DOHH2 (cell line): ENCODE measurements at regions not wholly inside any gene's neighbourhood (a gene's known extent, or its start where the extent isn't known, plus 50 kb on each side); places are given as distances from the start of the nearest gene placed in this dataset.

Experiments used
- H3F3A ChIP-seq: fragments of 200-600 bp; sonication (generic), shearing (Covaris generic); 2 replicates; pipeline ENCODE4 v1.6.0; 2016; ENCODE audit warnings: antibody characterized with exemption, mild to moderate bottlenecking; ENCODE audit not compliant: control insufficient read depth, insufficient read depth
- H3K27ac ChIP-seq: fragments of 200-600 bp; sonication (generic); 2 replicates; pipeline ENCODE4 v1.5.1; 2014; ENCODE audit warnings: low read depth, mild to moderate bottlenecking, low read length, moderate library complexity
- H3K27me3 ChIP-seq: fragments of 200-600 bp; sonication (generic); 2 replicates; pipeline ENCODE4 v1.6.1; 2014; ENCODE audit warnings: mild to moderate bottlenecking, low read length, mixed read lengths; ENCODE audit not compliant: control insufficient read depth
- H3K36me3 ChIP-seq: fragments of 200-600 bp; sonication (generic); 2 replicates; pipeline ENCODE4 v1.6.1; 2014; ENCODE audit warnings: mild to moderate bottlenecking, low read length, moderate library complexity, mixed read lengths; ENCODE audit not compliant: control insufficient read depth
- H3K4me1 ChIP-seq: fragments of 200-600 bp; sonication (generic); 2 replicates; pipeline ENCODE4 v1.6.1; 2014; ENCODE audit warnings: mild to moderate bottlenecking, low read length, mixed read lengths; ENCODE audit not compliant: control insufficient read depth
- H3K4me2 ChIP-seq: fragments of 200-600 bp; sonication (generic); 2 replicates; pipeline ENCODE4 v1.6.0; 2014; ENCODE audit warnings: mild to moderate bottlenecking, low read length, moderate library complexity
- H3K4me3 ChIP-seq: fragments of 200-600 bp; sonication (generic); 2 replicates; pipeline ENCODE4 v1.5.1; 2014; ENCODE audit warnings: mild to moderate bottlenecking, low read length, mixed read lengths
- H3K79me2 ChIP-seq: fragments of 200-600 bp; sonication (generic); 2 replicates; pipeline ENCODE4 v1.6.1; 2014; ENCODE audit warnings: mild to moderate bottlenecking, low read length, mixed read lengths; ENCODE audit not compliant: control insufficient read depth
- H3K9me2 ChIP-seq: fragments of 200-600 bp; sonication (generic); replicated peaks from 2 replicates; pipeline ENCODE4 v1.6.1; 2014; ENCODE audit warnings: mild to moderate bottlenecking, low read length, mixed read lengths; ENCODE audit not compliant: control insufficient read depth
- H3K9me3 ChIP-seq: fragments of 200-600 bp; sonication (generic); 2 replicates; pipeline ENCODE4 v1.6.1; 2014; ENCODE audit warnings: antibody characterized with exemption, low read length, mixed read lengths; ENCODE audit not compliant: control insufficient read depth, insufficient read depth
- H4K20me1 ChIP-seq: fragments of 200-600 bp; sonication (generic); 2 replicates; pipeline ENCODE4 v1.6.0; 2014; ENCODE audit warnings: low read depth, mild to moderate bottlenecking, antibody characterized with exemption, low read length, moderate library complexity; ENCODE audit not compliant: control insufficient read depth, insufficient read depth
- EZH2phosphoT487 ChIP-seq: fragments of 200-600 bp; sonication (generic); IDR thresholded peaks from 2 replicates; pipeline ENCODE4 v1.6.1; 2017; ENCODE audit warnings: borderline replicate concordance, mild to moderate bottlenecking, antibody characterized with exemption, low read length, moderate library complexity, mixed read lengths
- TF ChIP-seq, protein P1 (sequence below): fragments of 200-600 bp; sonication (generic); IDR thresholded peaks from one replicate; pipeline ENCODE4 v1.5.1; 2014; ENCODE audit warnings: antibody characterized with exemption, mild to moderate bottlenecking, low read depth, low read length; ENCODE audit not compliant: poor library complexity, severe bottlenecking

DNA sequence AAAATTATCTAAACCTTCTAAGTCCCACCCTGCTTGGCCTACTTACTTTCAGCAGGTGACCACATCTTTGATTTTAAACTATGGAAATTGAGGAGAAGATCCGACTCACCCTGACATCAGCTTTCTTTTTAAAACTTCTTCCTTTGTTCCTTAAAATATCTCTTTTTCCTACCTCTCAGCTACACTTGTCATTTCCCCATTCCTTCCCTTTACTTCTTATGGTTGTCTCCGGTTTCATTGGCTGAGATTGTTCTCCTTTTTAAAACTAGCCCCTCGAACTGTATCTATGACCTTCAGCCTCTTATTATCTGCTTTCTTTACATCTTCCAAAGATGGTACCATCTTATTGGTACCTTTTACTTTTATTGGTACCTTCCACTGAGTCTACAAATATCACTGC is 87.8 kb upstream of the NRIP1 start:
- no peaks in the 10 kb centered on the region for H3K27me3 ChIP-seq
- no peaks in the 10 kb centered on the region for H3K9me3 ChIP-seq
- H3K4me3 ChIP-seq: no peak overlapping the region
- H3K36me3 ChIP-seq: no peaks in the 10 kb centered on the region
- no peak for TF ChIP-seq EZH2phosphoT487
- TF ChIP-seq, protein P1, sequence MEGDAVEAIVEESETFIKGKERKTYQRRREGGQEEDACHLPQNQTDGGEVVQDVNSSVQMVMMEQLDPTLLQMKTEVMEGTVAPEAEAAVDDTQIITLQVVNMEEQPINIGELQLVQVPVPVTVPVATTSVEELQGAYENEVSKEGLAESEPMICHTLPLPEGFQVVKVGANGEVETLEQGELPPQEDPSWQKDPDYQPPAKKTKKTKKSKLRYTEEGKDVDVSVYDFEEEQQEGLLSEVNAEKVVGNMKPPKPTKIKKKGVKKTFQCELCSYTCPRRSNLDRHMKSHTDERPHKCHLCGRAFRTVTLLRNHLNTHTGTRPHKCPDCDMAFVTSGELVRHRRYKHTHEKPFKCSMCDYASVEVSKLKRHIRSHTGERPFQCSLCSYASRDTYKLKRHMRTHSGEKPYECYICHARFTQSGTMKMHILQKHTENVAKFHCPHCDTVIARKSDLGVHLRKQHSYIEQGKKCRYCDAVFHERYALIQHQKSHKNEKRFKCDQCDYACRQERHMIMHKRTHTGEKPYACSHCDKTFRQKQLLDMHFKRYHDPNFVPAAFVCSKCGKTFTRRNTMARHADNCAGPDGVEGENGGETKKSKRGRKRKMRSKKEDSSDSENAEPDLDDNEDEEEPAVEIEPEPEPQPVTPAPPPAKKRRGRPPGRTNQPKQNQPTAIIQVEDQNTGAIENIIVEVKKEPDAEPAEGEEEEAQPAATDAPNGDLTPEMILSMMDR: no peak
- no peak overlapping the region for H3K4me2 ChIP-seq
- no peaks in the 10 kb centered on the region for H3K79me2 ChIP-seq
- H3F3A ChIP-seq: no peaks in the 10 kb centered on the region
- no peaks in the 10 kb centered on the region for H4K20me1 ChIP-seq
- H3K9me2 ChIP-seq: no peaks in the 10 kb centered on the region
- H3K27ac ChIP-seq: no peak overlapping the region
- no peaks in the 10 kb centered on the region for H3K4me1 ChIP-seq

DNA sequence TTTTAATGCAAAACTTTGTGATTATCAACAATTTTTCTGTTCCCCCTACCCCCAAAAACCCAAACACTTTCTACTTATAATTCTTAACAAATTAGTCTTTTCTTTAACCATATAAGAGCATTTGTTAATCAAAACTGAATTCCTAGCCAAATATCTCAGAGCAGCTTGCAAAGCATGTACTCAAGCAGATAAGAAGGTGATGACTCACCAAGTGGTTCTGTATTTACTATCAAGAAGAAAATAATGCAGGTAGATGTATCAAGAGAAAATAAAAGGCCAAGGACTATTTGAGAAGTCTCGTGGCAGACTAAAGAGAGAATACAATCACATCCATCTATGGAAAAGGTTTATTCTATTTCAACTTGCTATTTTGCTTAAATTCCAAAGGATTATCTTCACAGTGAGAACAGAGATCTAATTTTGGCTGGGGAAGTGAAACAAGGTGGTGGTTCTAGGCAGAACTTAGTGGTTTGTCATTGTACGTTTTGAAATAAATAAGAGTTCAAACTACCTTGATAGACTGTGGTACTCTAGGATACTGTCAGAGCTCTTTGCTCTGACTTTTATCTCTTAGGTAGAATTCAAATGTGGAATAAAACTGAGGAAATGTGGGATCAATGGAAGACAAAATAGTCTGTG is 94.7 kb upstream of the NRIP1 start:
- Histone ChIP-seq H3F3A (no peaks in the 10 kb centered on the region), H3K27me3 (no peaks in the 10 kb centered on the region), H4K20me1 (no peaks in the 10 kb centered on the region), H3K9me3 (no peaks in the 10 kb centered on the region), H3K4me2 (no peak overlapping the region), H3K4me3 (no peak overlapping the region), H3K27ac (no peak overlapping the region), H3K36me3 (no peaks in the 10 kb centered on the region), H3K79me2 (no peaks in the 10 kb centered on the region), H3K4me1 (no peaks in the 10 kb centered on the region), H3K9me2 (no peaks in the 10 kb centered on the region)
- no peak for TF ChIP-seq EZH2phosphoT487
- TF ChIP-seq, protein P1: no peak

DNA sequence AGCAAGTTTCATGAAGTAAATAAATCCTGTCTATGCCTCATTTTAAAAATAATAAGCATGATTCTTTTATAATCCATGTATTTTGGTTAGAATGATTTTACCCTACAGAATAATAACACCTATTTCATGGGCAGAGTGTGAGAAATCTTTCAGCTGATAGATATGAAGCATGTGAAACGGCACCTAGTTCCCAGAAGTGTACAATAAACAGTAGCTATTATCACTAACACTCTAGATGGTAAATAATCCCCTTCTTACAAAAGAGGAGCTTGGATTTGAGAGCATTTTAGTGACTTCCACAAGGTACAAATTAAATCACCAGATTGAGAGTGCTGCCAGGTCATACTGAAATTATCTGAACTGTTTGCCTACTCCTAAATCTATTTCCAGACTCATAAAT is 95.3 kb upstream of the NRIP1 start:
- TF ChIP-seq, protein P1: no peak
- TF ChIP-seq EZH2phosphoT487: no peak
- Histone ChIP-seq H3K27me3 (no peaks in the 10 kb centered on the region), H3K4me1 (no peaks in the 10 kb centered on the region), H3K4me2 (no peak overlapping the region), H3K9me2 (no peaks in the 10 kb centered on the region), H3K9me3 (no peaks in the 10 kb centered on the region), H3K36me3 (no peaks in the 10 kb centered on the region), H3K27ac (no peak overlapping the region), H3K79me2 (no peaks in the 10 kb centered on the region), H3F3A (no peaks in the 10 kb centered on the region), H3K4me3 (no peak overlapping the region), H4K20me1 (no peaks in the 10 kb centered on the region)
